Fibroblast of skin of right quadriceps (primary cell): ENCODE measurements at regions not wholly inside any gene's neighbourhood (a gene's known extent, or its start where the extent isn't known, plus 50 kb on each side); places are given as distances from the start of the nearest gene placed in this dataset.
A peak's percentile ranks its signal among the peaks of the same experiment; 100 is the strongest.

ENCODE experiments used
- DNase-seq: peaks from one replicate; pipeline ENCODE4 v3.0.0-alpha.2; 2013

- no peak for DNase-seq
Observed at GRCh38 chr9:107883496-107884124, 394.0 kb upstream of the KLF4 start.

- no peak for DNase-seq
Observed at GRCh38 chr9:107881626-107882300, 392.2 kb upstream of the KLF4 start.

- no peak for DNase-seq
Observed at GRCh38 chr9:107878462-107878861, 388.9 kb upstream of the KLF4 start.

- DNase-seq, result no peak
Observed at GRCh38 chr9:107875571-107875980, 386.0 kb upstream of the KLF4 start.

GRCh38 chr9:107874591-107875369, 385.2 kb upstream of the KLF4 start:
- DNase-seq, result no peak

GRCh38 chr9:107874137-107874536, 384.6 kb upstream of the KLF4 start:
- no peak for DNase-seq

- no peak for DNase-seq
Observed at GRCh38 chr9:107872457-107873192, 383.1 kb upstream of the KLF4 start.

- no peak for DNase-seq
Observed at GRCh38 chr9:107870927-107871680, 381.5 kb upstream of the KLF4 start.

- DNase-seq, result no peak
Observed at GRCh38 chr9:107870221-107870620, 380.7 kb upstream of the KLF4 start.

GRCh38 chr9:107869111-107869510, 379.5 kb upstream of the KLF4 start:
- DNase-seq, result no peak

GRCh38 chr9:107868186-107868585, 378.6 kb upstream of the KLF4 start:
- no peak for DNase-seq

GRCh38 chr9:107867738-107868137, 378.2 kb upstream of the KLF4 start:
- no peak for DNase-seq

GRCh38 chr9:107866711-107867311, 377.2 kb upstream of the KLF4 start:
- DNase-seq, result peak; percentile 31

GRCh38 chr9:107863396-107863795, 373.8 kb upstream of the KLF4 start:
- DNase-seq, result no peak

GRCh38 chr9:107862881-107863280, 373.3 kb upstream of the KLF4 start:
- no peak for DNase-seq

GRCh38 chr9:107862323-107862722, 372.8 kb upstream of the KLF4 start:
- DNase-seq, result no peak

GRCh38 chr9:107861075-107861474, 371.5 kb upstream of the KLF4 start:
- no peak for DNase-seq

- DNase-seq, result no peak
Observed at GRCh38 chr9:107858260-107858659, 368.7 kb upstream of the KLF4 start.

- DNase-seq, result no peak
Observed at GRCh38 chr9:107856633-107857032, 367.1 kb upstream of the KLF4 start.

GRCh38 chr9:107855164-107855563, 365.6 kb upstream of the KLF4 start:
- DNase-seq, result no peak

- DNase-seq, result no peak
Observed at GRCh38 chr9:107853461-107853860, 363.9 kb upstream of the KLF4 start.

GRCh38 chr9:107852891-107853290, 363.3 kb upstream of the KLF4 start:
- no peak for DNase-seq
